ENCODE measurements at regions not wholly inside any gene's neighbourhood (a gene's known extent, or its start where the extent isn't known, plus 50 kb on each side); places are given as distances from the start of the nearest gene placed in this dataset.
"Not testable (repeated sequence)": the region's sequence is repeated elsewhere in the genome, so short reads cannot be mapped to it uniquely, and the experiment has no call there.

DNA sequence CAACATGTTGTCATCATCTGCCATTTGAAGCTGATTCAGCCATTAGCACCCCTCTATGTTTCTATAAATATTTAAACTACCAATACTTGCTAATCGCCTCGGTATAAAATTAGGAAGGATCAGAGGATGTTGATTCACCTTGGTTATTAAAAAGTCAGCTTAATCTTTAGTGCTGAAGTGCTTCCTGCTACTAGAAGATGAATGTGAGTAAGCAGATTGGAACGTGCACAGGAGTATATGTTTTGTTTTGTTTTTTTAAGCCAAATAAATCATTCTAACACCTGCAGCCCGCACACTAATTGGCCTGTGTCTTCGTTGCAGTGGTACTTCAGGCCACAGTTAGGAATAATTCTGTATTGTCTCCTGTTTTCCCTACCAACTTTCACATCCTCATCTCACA, 485.7 kb downstream of the AJAP1 start:
- no peak for DNase-seq (ENCODE audit: low read depth in 2 of 2)

DNA sequence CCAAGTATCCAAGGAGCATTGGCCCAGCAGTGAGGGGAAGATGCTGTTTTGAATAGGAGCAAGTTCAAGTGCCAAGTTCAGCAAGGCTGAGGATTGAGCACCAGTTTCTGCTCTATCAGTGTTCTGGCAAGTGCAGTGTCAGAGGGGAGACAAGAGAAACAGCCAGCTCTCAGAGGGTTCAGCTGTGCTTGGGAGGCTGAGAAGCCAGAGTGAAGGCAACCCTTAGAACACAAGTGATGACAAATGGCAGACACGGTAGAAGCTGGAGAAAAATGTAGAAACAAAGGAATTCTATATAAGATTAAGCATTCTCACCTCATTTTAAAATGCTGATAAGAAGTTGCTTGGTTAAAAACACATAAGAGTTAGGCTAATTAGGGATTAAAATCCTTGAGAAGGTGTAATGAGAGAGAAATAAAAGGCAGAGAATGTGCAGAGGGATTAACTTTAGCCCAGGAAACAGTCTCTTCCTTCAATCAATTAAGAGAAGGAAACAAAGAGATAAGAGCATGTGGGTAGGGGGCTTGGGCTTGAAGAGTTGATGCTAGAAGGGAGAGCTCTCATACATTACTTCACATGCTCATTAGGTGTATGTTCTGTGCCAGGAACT, 475.4 kb downstream of the AJAP1 start:
- DNase-seq (ENCODE audit: low read depth in 2 of 2): no peak

- DNase-seq (ENCODE audit: low read depth in 2 of 2): no peak
Measured at GRCh38 chr1:5125208-5125607, 470.8 kb downstream of the AJAP1 start.

DNA sequence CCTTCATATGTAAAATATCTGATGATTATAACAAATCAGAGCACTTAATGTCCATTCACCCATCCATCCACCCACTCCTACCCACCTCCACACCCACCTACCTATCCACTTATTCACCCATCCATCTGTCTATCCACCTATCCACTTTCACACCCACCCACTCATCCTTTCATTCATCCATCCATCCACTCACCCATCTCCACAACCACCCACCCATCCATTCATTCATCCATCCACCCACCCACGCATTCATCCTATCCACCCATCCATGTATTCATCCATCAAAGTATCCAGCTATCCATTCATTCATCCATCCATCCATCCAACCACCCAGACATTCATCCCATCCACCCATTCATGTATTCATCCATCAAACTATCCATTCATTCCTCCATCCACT, 466.1 kb downstream of the AJAP1 start:
- DNase-seq (ENCODE audit: low read depth in 2 of 2): no peak

- no peak for DNase-seq (ENCODE audit: low read depth in 2 of 2)
Measured at GRCh38 chr1:5119366-5120234, 465.2 kb downstream of the AJAP1 start.

DNA sequence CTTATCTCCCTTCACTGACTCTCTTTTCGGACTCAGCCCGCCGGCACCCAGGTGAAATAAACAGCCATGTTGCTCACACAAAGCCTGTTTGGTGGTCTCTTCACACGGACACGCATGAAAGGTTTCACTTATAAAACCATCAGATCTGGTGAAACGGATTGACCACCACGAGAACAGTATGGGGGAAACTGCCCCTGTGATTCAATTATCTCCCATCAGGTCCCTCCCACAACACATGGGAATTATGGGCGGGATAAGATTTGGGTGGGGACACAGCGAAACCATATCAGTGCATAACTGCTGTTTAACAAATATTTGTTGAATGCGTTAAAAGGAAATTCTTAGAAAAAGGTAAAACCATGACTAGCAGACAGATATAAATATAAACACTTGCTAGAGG, 464.4 kb downstream of the AJAP1 start:
- DNase-seq (ENCODE audit: low read depth in 2 of 2): not testable (repeated sequence)

- not testable (repeated sequence) for DNase-seq (ENCODE audit: low read depth in 2 of 2)
Measured at GRCh38 chr1:5118292-5118691, 463.9 kb downstream of the AJAP1 start.

- DNase-seq (ENCODE audit: low read depth in 2 of 2): no peak
Measured at GRCh38 chr1:5111581-5111980, 457.2 kb downstream of the AJAP1 start.

GRCh38 chr1:5110508-5110907, 456.1 kb downstream of the AJAP1 start:
- DNase-seq (ENCODE audit: low read depth in 2 of 2): no peak

DNA sequence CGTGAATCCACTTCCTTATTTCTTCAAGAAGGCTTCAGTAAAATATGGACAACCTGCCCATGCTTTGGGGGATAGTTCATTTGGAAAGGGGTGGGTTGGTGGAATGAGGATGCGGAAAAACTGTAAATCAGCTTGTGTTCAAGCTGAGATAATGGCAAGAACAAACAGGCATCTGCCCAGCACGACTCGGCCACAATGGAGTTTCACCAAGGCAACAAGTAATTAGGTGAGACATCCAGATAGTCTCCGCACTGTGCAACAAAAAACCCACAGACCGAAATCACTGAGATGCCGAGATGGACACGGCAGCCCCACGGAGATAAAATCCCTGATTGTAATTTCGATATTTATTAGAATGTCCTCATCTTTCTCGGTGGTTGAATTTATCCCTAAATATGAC, 455.2 kb downstream of the AJAP1 start:
- DNase-seq (ENCODE audit: low read depth in 2 of 2): no peak

DNA sequence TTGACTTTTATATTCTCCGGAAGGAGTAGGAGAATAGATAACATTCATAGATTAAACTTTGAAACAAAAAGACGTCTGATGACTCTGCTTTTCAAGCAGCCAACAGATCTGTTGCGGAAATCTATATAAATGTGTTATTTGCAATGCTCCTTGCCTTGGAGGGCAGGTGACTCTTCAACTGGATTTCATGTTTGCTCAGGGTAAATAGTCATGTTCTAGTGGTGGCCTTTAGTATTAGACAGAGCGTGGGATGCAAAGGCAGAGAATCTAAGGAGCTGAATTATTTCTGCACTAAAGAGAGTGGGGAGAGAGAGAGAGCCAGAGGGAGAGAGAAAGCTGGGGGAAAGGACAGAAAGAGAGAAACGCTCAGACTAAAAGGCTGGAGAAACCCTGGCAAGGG, 454.3 kb downstream of the AJAP1 start:
- DNase-seq (ENCODE audit: low read depth in 2 of 2): no peak

DNA sequence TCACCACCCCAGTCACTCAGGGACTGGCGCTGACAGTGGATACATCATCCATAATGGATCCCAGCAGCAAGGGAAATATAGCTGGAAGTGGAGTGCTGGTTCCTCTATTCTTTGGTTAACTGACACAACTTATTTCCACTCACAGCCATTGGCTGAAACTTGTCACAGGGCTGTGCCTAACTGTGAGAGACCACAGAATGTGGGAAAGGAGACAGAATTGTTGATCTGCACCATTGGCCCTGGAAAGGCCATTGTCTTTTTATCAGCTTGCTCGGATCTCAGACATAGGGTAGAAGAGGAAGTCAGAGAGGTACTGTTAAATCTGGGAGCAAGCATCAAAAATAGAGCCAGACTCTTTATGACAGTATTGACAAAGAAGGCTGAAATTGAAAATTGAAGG, 451.3 kb downstream of the AJAP1 start:
- no peak for DNase-seq (ENCODE audit: low read depth in 2 of 2)

- DNase-seq (ENCODE audit: low read depth in 2 of 2): no peak
Measured at GRCh38 chr1:5099558-5099957, 445.1 kb downstream of the AJAP1 start.

DNA sequence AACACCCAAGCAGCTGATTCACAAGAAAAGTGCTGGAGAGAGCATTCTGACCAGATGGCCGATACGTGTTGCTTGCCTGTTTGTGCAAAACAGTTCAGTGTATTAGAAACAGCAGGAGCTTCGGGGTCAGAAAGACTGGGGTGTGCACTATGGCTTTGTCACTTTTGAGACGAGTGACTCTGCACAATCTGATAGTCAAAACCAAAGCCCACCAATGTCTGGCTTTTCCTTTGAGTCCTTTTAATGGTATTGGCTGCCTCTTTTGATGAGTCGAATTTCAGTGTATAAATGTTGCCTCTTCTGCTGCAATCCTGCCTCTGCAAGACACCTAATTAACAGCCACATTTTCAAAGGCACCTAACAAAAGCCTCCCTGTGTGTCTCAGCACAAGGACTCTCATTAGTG, 444.6 kb downstream of the AJAP1 start:
- no peak for DNase-seq (ENCODE audit: low read depth in 2 of 2)

- no peak for DNase-seq (ENCODE audit: low read depth in 2 of 2)
Measured at GRCh38 chr1:5093042-5093441, 438.6 kb downstream of the AJAP1 start.

DNA sequence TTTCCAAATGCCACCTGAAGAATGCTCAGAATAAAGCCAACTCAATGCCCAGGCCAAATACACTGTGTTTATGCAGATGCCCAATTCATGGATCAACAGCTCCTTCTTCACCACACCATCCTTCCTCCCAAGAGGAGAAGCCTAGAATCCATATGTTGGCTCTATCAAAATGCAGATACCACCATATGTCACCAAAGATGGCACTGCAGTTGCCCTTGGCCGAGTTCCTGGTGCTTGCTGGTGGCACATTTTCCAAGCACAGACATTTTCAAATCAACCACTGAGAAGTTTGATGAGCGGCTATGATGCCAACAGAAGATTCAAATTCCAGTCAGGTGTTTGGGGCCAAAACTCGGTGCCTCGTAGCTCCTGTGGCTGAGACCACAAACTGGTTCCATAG, 430.3 kb downstream of the AJAP1 start:
- DNase-seq (ENCODE audit: low read depth in 2 of 2): no peak

- DNase-seq (ENCODE audit: low read depth in 2 of 2): no peak
Measured at GRCh38 chr1:5067246-5067645, 412.8 kb downstream of the AJAP1 start.

DNA sequence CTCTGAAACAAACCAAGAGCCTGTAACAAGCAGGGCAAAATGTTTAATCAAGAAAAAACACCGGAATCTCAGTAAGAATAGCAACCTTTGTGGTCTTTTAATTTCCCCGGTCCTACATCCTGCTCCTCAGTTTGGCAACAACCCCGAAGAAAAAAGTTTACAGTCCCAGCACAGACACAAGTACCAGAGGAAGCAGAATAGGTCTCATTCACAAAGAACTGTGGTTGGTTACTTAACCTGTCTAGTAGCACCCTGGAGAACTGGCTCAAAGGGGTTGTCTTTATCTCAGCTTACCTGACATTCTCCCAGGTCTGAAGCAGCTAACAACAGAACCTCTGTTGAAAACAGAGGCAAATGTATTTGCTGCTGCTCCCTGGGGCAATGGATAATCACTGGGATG, 399.3 kb downstream of the AJAP1 start:
- DNase-seq (ENCODE audit: low read depth in 2 of 2): no peak

DNA sequence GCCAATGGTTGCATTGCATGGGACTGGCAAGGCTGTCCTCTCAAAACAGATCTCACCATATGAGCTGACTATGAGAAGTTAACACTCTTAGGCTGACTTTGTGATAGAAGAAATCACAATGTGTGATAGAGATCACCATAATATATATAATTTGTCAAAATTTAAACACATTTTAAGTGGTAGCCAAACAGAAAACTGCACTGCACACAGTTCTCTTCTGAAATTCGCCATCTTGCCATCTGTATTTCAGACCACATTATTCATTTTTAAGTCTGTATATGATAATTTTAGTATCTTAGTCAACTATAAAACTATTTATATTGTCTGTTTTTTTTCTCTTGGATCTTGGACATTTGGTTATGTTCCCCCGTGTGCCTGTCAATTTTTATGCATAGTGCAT, 374.7 kb downstream of the AJAP1 start:
- DNase-seq (ENCODE audit: low read depth in 2 of 2): no peak

- no peak for DNase-seq (ENCODE audit: low read depth in 2 of 2)
Measured at GRCh38 chr1:5012249-5012648, 357.8 kb downstream of the AJAP1 start.

GRCh38 chr1:5010656-5011055, 356.2 kb downstream of the AJAP1 start:
- DNase-seq (ENCODE audit: low read depth in 2 of 2): no peak

DNA sequence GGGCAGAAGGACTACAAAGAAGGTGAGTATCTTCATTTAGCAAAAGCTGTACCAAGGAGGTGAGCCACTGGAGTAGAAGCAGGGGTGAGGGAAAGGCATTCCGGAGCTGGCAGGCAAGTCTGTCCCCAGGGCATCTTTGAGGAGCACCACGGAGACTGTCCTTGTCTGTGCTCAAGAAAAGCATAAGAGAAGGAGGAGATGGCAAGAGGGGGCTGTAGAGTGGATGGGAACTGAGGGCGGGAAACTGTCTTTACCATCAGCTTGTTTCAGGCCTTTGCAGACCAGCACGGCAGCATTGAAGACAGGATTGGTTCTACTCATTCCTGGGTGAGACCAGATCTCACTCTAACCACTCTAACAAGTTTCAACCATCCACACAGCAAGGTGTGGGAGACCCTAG, 355.8 kb downstream of the AJAP1 start:
- DNase-seq (ENCODE audit: low read depth in 2 of 2): no peak

GRCh38 chr1:5009376-5010065, 355.1 kb downstream of the AJAP1 start:
- DNase-seq (ENCODE audit: low read depth in 2 of 2): no peak

All from fibroblast of skin of left biceps (primary cell).